SK-N-SH treated with all-trans-retinoic acid at 6 μM for 48 hours (cell line): ENCODE measurements at regions not wholly inside any gene's neighbourhood (a gene's known extent, or its start where the extent isn't known, plus 50 kb on each side); places are given as distances from the start of the nearest gene placed in this dataset.

Source experiments
- ATAC-seq: fragments of 200-7000 bp; cut with Tn5 transposase; 3 replicates; pipeline ENCODE4 v1.9.1; 2020; ENCODE audit warnings: mild to moderate bottlenecking, moderate library complexity
- ARNTL ChIP-seq: fragments of 450-650 bp; formaldehyde crosslinking; IDR thresholded peaks from 2 replicates; pipeline ENCODE4 v1.5.0; 2020; ENCODE audit warnings: low read depth, mild to moderate bottlenecking, moderate library complexity, borderline replicate concordance
- BACH2 ChIP-seq: fragments of 250-450 bp; sonication (Bioruptor Pico); IDR thresholded peaks from 2 replicates; pipeline ENCODE4 v1.9.0; 2021; ENCODE audit warnings: mild to moderate bottlenecking, borderline replicate concordance
- CSDC2 ChIP-seq: fragments of 250-450 bp; sonication (Bioruptor Pico); IDR thresholded peaks from 2 replicates; pipeline ENCODE4 v1.5.0; 2020; ENCODE audit warnings: mild to moderate bottlenecking, moderate library complexity
- GLIS3 ChIP-seq: fragments of 250-450 bp; sonication (Bioruptor Pico); IDR thresholded peaks from 2 replicates; pipeline ENCODE4 v1.5.0; 2020; ENCODE audit warnings: mild to moderate bottlenecking, moderate library complexity
- ISL1 ChIP-seq: fragments of 250-450 bp; sonication (Bioruptor Pico); IDR thresholded peaks from 2 replicates; pipeline ENCODE4 v2.1.2; 2022; ENCODE audit warnings: mild to moderate bottlenecking, moderate library complexity
- OSR1 ChIP-seq: fragments of 250-450 bp; sonication (Bioruptor Pico); IDR thresholded peaks from 2 replicates; pipeline ENCODE4 v1.8.0; 2022; ENCODE audit warnings: moderate library complexity, mild to moderate bottlenecking, inconsistent platforms
- PPARA ChIP-seq: fragments of 250-450 bp; sonication (Bioruptor Pico); IDR thresholded peaks from 2 replicates; pipeline ENCODE4 v1.5.0; 2020; ENCODE audit warnings: mild to moderate bottlenecking, borderline replicate concordance
- RARB ChIP-seq: fragments of 250-450 bp; sonication (Bioruptor Pico); IDR thresholded peaks from 2 replicates; pipeline ENCODE4 v1.8.0; 2021; ENCODE audit warnings: mild to moderate bottlenecking, moderate library complexity
- SNAI2 ChIP-seq: fragments of 250-450 bp; sonication (Bioruptor Pico); IDR thresholded peaks from 2 replicates; pipeline ENCODE4 v1.5.0; 2020; ENCODE audit warnings: mild to moderate bottlenecking, moderate library complexity
- TCF4 ChIP-seq: fragments of 250-450 bp; sonication (Bioruptor Pico); IDR thresholded peaks from 2 replicates; pipeline ENCODE4 v1.8.0; 2021; ENCODE audit warnings: mild to moderate bottlenecking, moderate library complexity, borderline replicate concordance
- TOX ChIP-seq: fragments of 250-450 bp; sonication (Bioruptor Pico); IDR thresholded peaks from 2 replicates; pipeline ENCODE4 v1.8.0; 2021; ENCODE audit warnings: mild to moderate bottlenecking, moderate library complexity, borderline replicate concordance
- ZC3H10 ChIP-seq: fragments of 250-450 bp; sonication (Bioruptor Pico); IDR thresholded peaks from 2 replicates; pipeline ENCODE4 v1.5.1; 2021; ENCODE audit warnings: mild to moderate bottlenecking, moderate library complexity
- ZFP3 ChIP-seq: fragments of 250-450 bp; sonication (Bioruptor Pico); IDR thresholded peaks from 2 replicates; pipeline ENCODE4 v1.5.0; 2020; ENCODE audit warnings: mild to moderate bottlenecking, moderate library complexity
- ZFP30 ChIP-seq: fragments of 450-650 bp; formaldehyde crosslinking; IDR thresholded peaks from 2 replicates; pipeline ENCODE4 v1.5.0; 2022; ENCODE audit warnings: mild to moderate bottlenecking, moderate library complexity
- ZNF565 ChIP-seq: fragments of 450-650 bp; formaldehyde crosslinking; conservative IDR thresholded peaks from 2 replicates; pipeline ENCODE4 v1.5.0; 2020; ENCODE audit warnings: low read depth, mild to moderate bottlenecking, moderate library complexity
- ZNF70 ChIP-seq: fragments of 450-650 bp; formaldehyde crosslinking; IDR thresholded peaks from 2 replicates; pipeline ENCODE4 v1.5.0; 2020; ENCODE audit warnings: mild to moderate bottlenecking, moderate library complexity
- TF ChIP-seq, protein P1 (sequence below): fragments of 250-450 bp; sonication (Bioruptor Pico); IDR thresholded peaks from 2 replicates; pipeline ENCODE4 v1.5.1; 2021; ENCODE audit warnings: mild to moderate bottlenecking, moderate library complexity
- TF ChIP-seq, protein P2 (sequence below): fragments of 250-450 bp; sonication (Bioruptor Pico); IDR thresholded peaks from 2 replicates; pipeline ENCODE4 v1.5.0; 2020; ENCODE audit warnings: mild to moderate bottlenecking, moderate library complexity
- TF ChIP-seq, protein P3 (sequence below): fragments of 250-450 bp; sonication (Bioruptor Pico); IDR thresholded peaks from 2 replicates; pipeline ENCODE4 v1.8.0; 2021; ENCODE audit warnings: low read depth, mild to moderate bottlenecking, moderate library complexity, borderline replicate concordance
- TF ChIP-seq, protein P4 (sequence below): fragments of 250-450 bp; sonication (Bioruptor Pico); IDR thresholded peaks from 2 replicates; pipeline ENCODE4 v1.8.0; 2020; ENCODE audit warnings: mild to moderate bottlenecking, moderate library complexity, borderline replicate concordance

DNA sequence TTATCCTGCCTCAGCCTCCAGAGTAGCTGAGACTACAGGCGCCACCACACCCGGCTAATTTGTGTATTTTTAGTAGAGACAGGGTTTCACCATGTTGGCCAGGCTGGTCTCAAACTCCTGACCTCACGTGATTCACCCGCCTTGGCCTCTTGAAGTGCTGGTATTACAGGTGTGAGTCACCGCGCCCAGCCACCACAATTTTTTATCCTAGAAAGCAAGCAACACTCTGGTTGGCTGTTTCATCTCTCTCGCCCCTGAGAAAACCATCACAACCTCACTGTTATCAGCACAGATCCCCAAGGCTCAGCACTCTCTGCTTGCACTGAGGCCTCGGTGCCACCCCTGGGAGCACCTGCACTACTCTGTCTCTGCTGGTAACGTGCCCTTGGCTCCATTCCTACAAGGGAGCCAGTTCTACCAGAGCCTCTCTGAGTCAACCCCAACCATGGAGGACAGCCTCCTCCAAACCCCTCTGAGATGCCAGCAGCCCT lies 134.8 kb upstream of the AGAP1 start:
- ATAC-seq: no peak
- no peak for TF ChIP-seq PPARA (CRISPR knock-in tag)
- no peak for TF ChIP-seq TOX (CRISPR knock-in tag)
- TF ChIP-seq ZNF70 (CRISPR knock-in tag): no peak

DNA sequence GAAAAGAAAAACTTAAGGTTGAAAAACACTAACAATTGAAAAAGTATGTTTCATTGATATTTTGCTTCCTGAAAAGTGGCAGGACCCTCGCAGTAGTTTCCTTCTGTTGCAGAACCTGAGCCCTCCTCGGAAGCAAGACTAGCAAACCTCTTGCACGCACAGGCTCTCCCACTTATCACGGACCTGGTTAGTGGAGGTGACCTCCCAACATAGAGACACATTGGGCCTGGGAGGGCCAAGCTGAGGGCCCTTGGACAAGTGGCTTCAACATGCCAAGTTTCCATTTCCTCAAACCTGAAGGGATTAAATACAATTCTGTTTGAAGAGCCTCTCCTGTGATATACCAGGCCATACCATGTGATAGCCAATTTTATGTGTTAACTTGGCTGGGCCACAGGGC lies 133.4 kb upstream of the AGAP1 start:
- ATAC-seq: no peak

DNA sequence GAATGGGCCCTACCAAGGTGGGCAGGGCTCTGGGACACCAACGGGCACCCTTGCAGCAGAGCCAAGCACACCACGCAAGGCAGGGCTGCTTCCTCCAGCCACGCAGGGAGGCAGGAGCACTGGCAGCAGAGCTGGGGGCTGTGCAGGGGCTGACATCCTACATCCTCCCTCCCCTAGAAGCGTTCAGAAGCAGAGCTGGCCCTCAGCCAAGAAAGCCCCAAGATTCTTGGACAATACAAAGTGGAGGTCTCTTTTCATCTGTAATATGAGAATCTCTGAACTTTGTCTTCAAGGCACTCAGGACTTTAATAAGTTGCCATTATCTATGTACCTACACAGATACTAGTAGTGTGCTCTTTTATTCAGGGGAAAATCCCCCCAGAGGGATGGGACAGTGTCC lies 128.1 kb upstream of the AGAP1 start:
- ATAC-seq: no peak

More for the DNA sequence above, 133.4 kb upstream of the AGAP1 start:
- no peak for TF ChIP-seq ZNF565 (CRISPR knock-in tag)
- TF ChIP-seq, protein P1, sequence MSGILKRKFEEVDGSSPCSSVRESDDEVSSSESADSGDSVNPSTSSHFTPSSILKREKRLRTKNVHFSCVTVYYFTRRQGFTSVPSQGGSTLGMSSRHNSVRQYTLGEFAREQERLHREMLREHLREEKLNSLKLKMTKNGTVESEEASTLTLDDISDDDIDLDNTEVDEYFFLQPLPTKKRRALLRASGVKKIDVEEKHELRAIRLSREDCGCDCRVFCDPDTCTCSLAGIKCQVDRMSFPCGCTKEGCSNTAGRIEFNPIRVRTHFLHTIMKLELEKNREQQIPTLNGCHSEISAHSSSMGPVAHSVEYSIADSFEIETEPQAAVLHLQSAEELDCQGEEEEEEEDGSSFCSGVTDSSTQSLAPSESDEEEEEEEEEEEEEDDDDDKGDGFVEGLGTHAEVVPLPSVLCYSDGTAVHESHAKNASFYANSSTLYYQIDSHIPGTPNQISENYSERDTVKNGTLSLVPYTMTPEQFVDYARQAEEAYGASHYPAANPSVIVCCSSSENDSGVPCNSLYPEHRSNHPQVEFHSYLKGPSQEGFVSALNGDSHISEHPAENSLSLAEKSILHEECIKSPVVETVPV (CRISPR knock-in tag): no peak
- TF ChIP-seq, protein P2, sequence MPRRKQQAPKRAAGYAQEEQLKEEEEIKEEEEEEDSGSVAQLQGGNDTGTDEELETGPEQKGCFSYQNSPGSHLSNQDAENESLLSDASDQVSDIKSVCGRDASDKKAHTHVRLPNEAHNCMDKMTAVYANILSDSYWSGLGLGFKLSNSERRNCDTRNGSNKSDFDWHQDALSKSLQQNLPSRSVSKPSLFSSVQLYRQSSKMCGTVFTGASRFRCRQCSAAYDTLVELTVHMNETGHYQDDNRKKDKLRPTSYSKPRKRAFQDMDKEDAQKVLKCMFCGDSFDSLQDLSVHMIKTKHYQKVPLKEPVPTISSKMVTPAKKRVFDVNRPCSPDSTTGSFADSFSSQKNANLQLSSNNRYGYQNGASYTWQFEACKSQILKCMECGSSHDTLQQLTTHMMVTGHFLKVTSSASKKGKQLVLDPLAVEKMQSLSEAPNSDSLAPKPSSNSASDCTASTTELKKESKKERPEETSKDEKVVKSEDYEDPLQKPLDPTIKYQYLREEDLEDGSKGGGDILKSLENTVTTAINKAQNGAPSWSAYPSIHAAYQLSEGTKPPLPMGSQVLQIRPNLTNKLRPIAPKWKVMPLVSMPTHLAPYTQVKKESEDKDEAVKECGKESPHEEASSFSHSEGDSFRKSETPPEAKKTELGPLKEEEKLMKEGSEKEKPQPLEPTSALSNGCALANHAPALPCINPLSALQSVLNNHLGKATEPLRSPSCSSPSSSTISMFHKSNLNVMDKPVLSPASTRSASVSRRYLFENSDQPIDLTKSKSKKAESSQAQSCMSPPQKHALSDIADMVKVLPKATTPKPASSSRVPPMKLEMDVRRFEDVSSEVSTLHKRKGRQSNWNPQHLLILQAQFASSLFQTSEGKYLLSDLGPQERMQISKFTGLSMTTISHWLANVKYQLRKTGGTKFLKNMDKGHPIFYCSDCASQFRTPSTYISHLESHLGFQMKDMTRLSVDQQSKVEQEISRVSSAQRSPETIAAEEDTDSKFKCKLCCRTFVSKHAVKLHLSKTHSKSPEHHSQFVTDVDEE: no peak
- TF ChIP-seq CSDC2: no peak
- no peak for TF ChIP-seq OSR1 (CRISPR knock-in tag)

DNA sequence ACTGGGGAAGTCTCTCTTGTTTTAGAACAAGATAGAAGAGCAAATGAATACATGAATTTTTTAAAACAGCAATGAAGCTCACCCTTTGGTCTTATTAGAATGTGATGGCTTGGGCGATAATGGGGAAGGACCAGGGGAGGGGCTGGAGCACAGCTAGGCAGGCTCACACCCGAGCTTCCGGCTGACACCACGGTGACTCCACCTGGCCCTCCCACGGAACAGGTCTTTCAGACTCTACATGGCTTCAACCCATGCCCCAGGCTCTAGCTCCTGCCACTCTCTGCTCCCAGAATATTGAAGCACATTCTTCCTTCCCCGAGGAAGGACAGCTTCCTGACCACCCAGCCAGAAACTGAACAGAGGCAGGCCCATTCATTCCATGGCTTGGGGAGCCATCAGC lies 127.5 kb upstream of the AGAP1 start:
- no peak for ATAC-seq
- no peak for TF ChIP-seq ZC3H10 (CRISPR knock-in tag)
- TF ChIP-seq ISL1 (CRISPR knock-in tag): no peak
- TF ChIP-seq, protein P3, sequence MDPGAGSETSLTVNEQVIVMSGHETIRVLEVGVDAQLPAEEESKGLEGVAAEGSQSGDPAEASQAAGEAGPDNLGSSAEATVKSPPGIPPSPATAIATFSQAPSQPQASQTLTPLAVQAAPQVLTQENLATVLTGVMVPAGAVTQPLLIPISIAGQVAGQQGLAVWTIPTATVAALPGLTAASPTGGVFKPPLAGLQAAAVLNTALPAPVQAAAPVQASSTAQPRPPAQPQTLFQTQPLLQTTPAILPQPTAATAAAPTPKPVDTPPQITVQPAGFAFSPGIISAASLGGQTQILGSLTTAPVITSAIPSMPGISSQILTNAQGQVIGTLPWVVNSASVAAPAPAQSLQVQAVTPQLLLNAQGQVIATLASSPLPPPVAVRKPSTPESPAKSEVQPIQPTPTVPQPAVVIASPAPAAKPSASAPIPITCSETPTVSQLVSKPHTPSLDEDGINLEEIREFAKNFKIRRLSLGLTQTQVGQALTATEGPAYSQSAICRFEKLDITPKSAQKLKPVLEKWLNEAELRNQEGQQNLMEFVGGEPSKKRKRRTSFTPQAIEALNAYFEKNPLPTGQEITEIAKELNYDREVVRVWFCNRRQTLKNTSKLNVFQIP (CRISPR knock-in tag): no peak
- TF ChIP-seq SNAI2: no peak
- TF ChIP-seq ZFP30: no peak
- TF ChIP-seq ZNF70 (CRISPR knock-in tag): no peak
- TF ChIP-seq, protein P1 (CRISPR knock-in tag): no peak
- TF ChIP-seq OSR1 (CRISPR knock-in tag): no peak
- TF ChIP-seq ZFP3 (CRISPR knock-in tag): no peak

More for the DNA sequence above, 128.1 kb upstream of the AGAP1 start:
- TF ChIP-seq GLIS3 (CRISPR knock-in tag): no peak
- no peak for TF ChIP-seq ZFP3 (CRISPR knock-in tag)

DNA sequence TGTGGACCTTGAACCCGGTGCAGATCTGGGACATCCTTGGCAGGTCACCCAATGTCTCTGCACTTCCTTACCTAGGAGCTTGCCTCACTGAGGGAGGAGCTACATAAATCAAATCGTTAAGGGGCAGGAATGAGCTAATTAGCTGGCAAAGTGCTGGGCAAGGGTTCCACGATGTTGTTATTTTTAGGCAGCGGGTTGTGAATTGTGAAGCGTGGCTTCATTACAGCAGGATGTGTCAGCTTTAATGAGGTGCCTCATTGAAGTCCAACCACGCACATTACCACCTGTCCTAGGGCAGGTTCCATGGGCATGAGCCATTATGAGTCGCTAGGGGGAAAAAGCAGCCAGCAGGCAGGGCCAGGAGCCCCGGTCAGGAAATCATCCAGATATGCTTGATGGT lies 127.0 kb upstream of the AGAP1 start:
- ATAC-seq: no peak
- TF ChIP-seq ZC3H10 (CRISPR knock-in tag) (no peak), ZFP3 (CRISPR knock-in tag) (no peak), OSR1 (CRISPR knock-in tag) (no peak), TOX (CRISPR knock-in tag) (no peak), CSDC2 (no peak), PPARA (CRISPR knock-in tag) (no peak), ZFP30 (no peak), SNAI2 (no peak), RARB (CRISPR knock-in tag) (no peak), ZNF70 (CRISPR knock-in tag) (no peak), ISL1 (CRISPR knock-in tag) (no peak), GLIS3 (CRISPR knock-in tag) (no peak), ARNTL (CRISPR knock-in tag) (no peak), TCF4 (CRISPR knock-in tag) (no peak), BACH2 (no peak)
- TF ChIP-seq, protein P1 (CRISPR knock-in tag): no peak
- TF ChIP-seq, protein P3 (CRISPR knock-in tag): no peak
- TF ChIP-seq, protein P4, sequence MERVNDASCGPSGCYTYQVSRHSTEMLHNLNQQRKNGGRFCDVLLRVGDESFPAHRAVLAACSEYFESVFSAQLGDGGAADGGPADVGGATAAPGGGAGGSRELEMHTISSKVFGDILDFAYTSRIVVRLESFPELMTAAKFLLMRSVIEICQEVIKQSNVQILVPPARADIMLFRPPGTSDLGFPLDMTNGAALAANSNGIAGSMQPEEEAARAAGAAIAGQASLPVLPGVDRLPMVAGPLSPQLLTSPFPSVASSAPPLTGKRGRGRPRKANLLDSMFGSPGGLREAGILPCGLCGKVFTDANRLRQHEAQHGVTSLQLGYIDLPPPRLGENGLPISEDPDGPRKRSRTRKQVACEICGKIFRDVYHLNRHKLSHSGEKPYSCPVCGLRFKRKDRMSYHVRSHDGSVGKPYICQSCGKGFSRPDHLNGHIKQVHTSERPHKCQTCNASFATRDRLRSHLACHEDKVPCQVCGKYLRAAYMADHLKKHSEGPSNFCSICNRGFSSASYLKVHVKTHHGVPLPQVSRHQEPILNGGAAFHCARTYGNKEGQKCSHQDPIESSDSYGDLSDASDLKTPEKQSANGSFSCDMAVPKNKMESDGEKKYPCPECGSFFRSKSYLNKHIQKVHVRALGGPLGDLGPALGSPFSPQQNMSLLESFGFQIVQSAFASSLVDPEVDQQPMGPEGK (CRISPR knock-in tag): no peak
